HK-2 (cell line): ENCODE measurements at regions not wholly inside any gene's neighbourhood (a gene's known extent, or its start where the extent isn't known, plus 50 kb on each side); places are given as distances from the start of the nearest gene placed in this dataset.

Experiments used
- DNase-seq: peaks from one replicate; pipeline ENCODE4 v3.0.0-alpha.2; 2018; ENCODE audit not compliant: unreplicated experiment

GRCh38 chr16:5668553-5668952 lies 571.0 kb upstream of the EEF2KMT start:
- DNase-seq, result no peak

- no peak for DNase-seq
Observed at GRCh38 chr16:5665834-5666233, 568.2 kb upstream of the EEF2KMT start.

- DNase-seq, result no peak
Observed at GRCh38 chr16:5653789-5654188, 556.2 kb upstream of the EEF2KMT start.

GRCh38 chr16:5653041-5653440 lies 555.4 kb upstream of the EEF2KMT start:
- no peak for DNase-seq

- DNase-seq, result no peak
Observed at GRCh38 chr16:5649762-5650743, 552.5 kb upstream of the EEF2KMT start.

GRCh38 chr16:5647051-5647450 lies 549.5 kb upstream of the EEF2KMT start:
- no peak for DNase-seq

- no peak for DNase-seq
Observed at GRCh38 chr16:5643855-5644531, 546.4 kb upstream of the EEF2KMT start.

- no peak for DNase-seq
Observed at GRCh38 chr16:5642436-5642835, 544.8 kb upstream of the EEF2KMT start.

GRCh38 chr16:5642011-5642410 lies 544.4 kb upstream of the EEF2KMT start:
- DNase-seq, result no peak

- no peak for DNase-seq
Observed at GRCh38 chr16:5640883-5641282, 543.3 kb upstream of the EEF2KMT start.

GRCh38 chr16:5639531-5639930 lies 541.9 kb upstream of the EEF2KMT start:
- no peak for DNase-seq

- no peak for DNase-seq
Observed at GRCh38 chr16:5635331-5635730, 537.7 kb upstream of the EEF2KMT start.

GRCh38 chr16:5634666-5635180 lies 537.1 kb upstream of the EEF2KMT start:
- DNase-seq, result no peak

GRCh38 chr16:5633845-5634440 lies 536.3 kb upstream of the EEF2KMT start:
- DNase-seq, result no peak

GRCh38 chr16:5622234-5622884 lies 524.8 kb upstream of the EEF2KMT start:
- DNase-seq, result no peak

GRCh38 chr16:5621826-5622225 lies 524.2 kb upstream of the EEF2KMT start:
- no peak for DNase-seq

GRCh38 chr16:5619304-5619703 lies 521.7 kb upstream of the EEF2KMT start:
- DNase-seq, result no peak

GRCh38 chr16:5616841-5617240 lies 519.2 kb upstream of the EEF2KMT start:
- DNase-seq, result no peak

- peak; percentile 55 for DNase-seq
Observed at GRCh38 chr16:5615868-5616642, 518.5 kb upstream of the EEF2KMT start.

- DNase-seq, result no peak
Observed at GRCh38 chr16:5607169-5607568, 509.6 kb upstream of the EEF2KMT start.

- DNase-seq, result no peak
Observed at GRCh38 chr16:5605404-5605803, 507.8 kb upstream of the EEF2KMT start.
